Liver (tissue), 8 donors: ENCODE measurements at regions not wholly inside any gene's neighbourhood (a gene's known extent, or its start where the extent isn't known, plus 50 kb on each side); places are given as distances from the start of the nearest gene placed in this dataset.
A peak's percentile ranks its signal among the peaks of the same experiment; 100 is the strongest.

Source experiments
- DNase-seq: peaks from one replicate; pipeline ENCODE4 v3.0.0-alpha.2; 2017; ENCODE audit warnings: low spot score
- H3K27ac ChIP-seq, 2 donors: one replicate each; pipeline ENCODE4 v1.7.0; 2013; ENCODE audit warnings: inconsistent platforms in 2 of 2, low read length in 2 of 2, control low read depth in 1 of 2, low read depth in 1 of 2, mild to moderate bottlenecking in 1 of 2
- H3K27me3 ChIP-seq, 4 donors: one replicate each; pipeline versions ENCODE4 v1.6.1 to v1.7.0; 2013; ENCODE audit warnings: low read length in 3 of 4, inconsistent platforms in 1 of 4, mild to moderate bottlenecking in 1 of 4, moderate library complexity in 1 of 4; ENCODE audit not compliant: control insufficient read depth in 4 of 4, insufficient read depth in 4 of 4
- H3K36me3 ChIP-seq, 4 donors: one replicate each; pipeline versions ENCODE4 v1.6.1 to v1.7.0; 2013; ENCODE audit warnings: low read length in 3 of 4, mild to moderate bottlenecking in 3 of 4, low read depth in 1 of 4, moderate library complexity in 1 of 4; ENCODE audit not compliant: control insufficient read depth in 4 of 4, insufficient read depth in 3 of 4
- H3K4me1 ChIP-seq, 4 donors: one replicate each; pipeline versions ENCODE4 v1.6.1 to v1.7.0; 2013; ENCODE audit warnings: low read length in 3 of 4, mild to moderate bottlenecking in 3 of 4, moderate library complexity in 1 of 4; ENCODE audit not compliant: control insufficient read depth in 4 of 4, insufficient read depth in 4 of 4
- H3K4me3 ChIP-seq, 3 donors: one replicate each; pipeline versions ENCODE4 v1.6.1 to v1.7.0; 2013; ENCODE audit warnings: low read length in 3 of 3, control low read depth in 1 of 3, low read depth in 1 of 3, mild to moderate bottlenecking in 1 of 3
- H3K9ac ChIP-seq, 2 donors: one replicate each; pipeline ENCODE4 v1.7.0; 2013; ENCODE audit warnings: low read length in 2 of 2, mild to moderate bottlenecking in 2 of 2, moderate library complexity in 2 of 2, control low read depth in 1 of 2, low read depth in 1 of 2
- H3K9me3 ChIP-seq, 4 donors: one replicate each; pipeline versions ENCODE4 v1.6.1 to v1.7.0; 2013; ENCODE audit warnings: low read length in 3 of 4; ENCODE audit not compliant: control insufficient read depth in 4 of 4
- EGR1 ChIP-seq, 2 donors: IDR thresholded peaks; 2 replicates each; pipeline ENCODE4 v1.6.1; 2016 to 2018; ENCODE audit warnings: antibody characterized with exemption in 2 of 2, low read depth in 2 of 2
- FOXA1 ChIP-seq: IDR thresholded peaks from 2 replicates; pipeline ENCODE4 v1.6.1; 2016; ENCODE audit warnings: antibody characterized with exemption
- FOXA2 ChIP-seq: IDR thresholded peaks from 2 replicates; pipeline ENCODE4 v1.6.1; 2016; ENCODE audit warnings: antibody characterized with exemption
- GABPA ChIP-seq, 2 donors: IDR thresholded peaks in 1 of 2; conservative IDR thresholded peaks in 1 of 2; 2 replicates each; pipeline ENCODE4 v1.6.1; 2016; ENCODE audit warnings: antibody characterized with exemption in 2 of 2, mild to moderate bottlenecking in 1 of 2, moderate library complexity in 1 of 2
- HNF4A ChIP-seq, 2 donors: conservative IDR thresholded peaks; 2 replicates each; pipeline ENCODE4 v1.6.1; 2016; ENCODE audit warnings: antibody characterized with exemption in 2 of 2, mild to moderate bottlenecking in 2 of 2
- HNF4G ChIP-seq: IDR thresholded peaks from 2 replicates; pipeline ENCODE4 v1.6.1; 2016; ENCODE audit warnings: antibody characterized with exemption
- JUND ChIP-seq, 2 donors: IDR thresholded peaks; 2 replicates each; pipeline ENCODE4 v1.6.1; 2016; ENCODE audit warnings: antibody characterized with exemption in 2 of 2
- RAD21 ChIP-seq, 2 donors: IDR thresholded peaks; 2 replicates each; pipeline ENCODE4 v1.6.1; 2016; ENCODE audit warnings: antibody characterized with exemption in 2 of 2, mild to moderate bottlenecking in 2 of 2
- RXRA ChIP-seq, 2 donors: IDR thresholded peaks; 2 replicates each; pipeline ENCODE4 v1.6.1; 2017 to 2018; ENCODE audit warnings: antibody characterized with exemption in 2 of 2, mild to moderate bottlenecking in 1 of 2
- TAF1 ChIP-seq: conservative IDR thresholded peaks from 2 replicates; pipeline ENCODE4 v1.6.1; 2016; ENCODE audit warnings: antibody characterized with exemption, mild to moderate bottlenecking
- YY1 ChIP-seq: IDR thresholded peaks from 2 replicates; pipeline ENCODE4 v1.6.1; 2016; ENCODE audit warnings: antibody characterized with exemption, mild to moderate bottlenecking
- WGBS: extraction: QIAGEN DNeasy Blood & Tissue Kit; methylation state at CpG from one replicate; pipeline ENCODE4 v1.1.7; 2013; 5-methylcytosine and 5-hydroxymethylcytosine counted together
- TF ChIP-seq, protein P1 (sequence below): fragments of 150-350 bp; IDR thresholded peaks from 2 replicates; pipeline ENCODE4 v1.5.1; 2017; ENCODE audit warnings: improper control_type of control experiment, low read depth, low read length; ENCODE audit not compliant: missing input control
- TF ChIP-seq, protein P2 (sequence below): IDR thresholded peaks from 2 replicates; pipeline ENCODE4 v1.6.1; 2016; ENCODE audit warnings: antibody characterized with exemption
- TF ChIP-seq, protein P3 (sequence below): IDR thresholded peaks from 2 replicates; pipeline ENCODE4 v1.6.1; 2016; ENCODE audit warnings: antibody characterized with exemption
- TF ChIP-seq, protein P4 (sequence below): IDR thresholded peaks from 2 replicates; pipeline ENCODE4 v1.6.1; 2016; ENCODE audit warnings: antibody characterized with exemption
- TF ChIP-seq, protein P5 (sequence below): IDR thresholded peaks from 2 replicates; pipeline ENCODE4 v1.6.1; 2016; ENCODE audit warnings: antibody characterized with exemption, mild to moderate bottlenecking
- donor health status: healthy.
- donor health status: healthy.
- donor health status: healthy.
- donor health status: healthy.
- donor health status: healthy.

DNA sequence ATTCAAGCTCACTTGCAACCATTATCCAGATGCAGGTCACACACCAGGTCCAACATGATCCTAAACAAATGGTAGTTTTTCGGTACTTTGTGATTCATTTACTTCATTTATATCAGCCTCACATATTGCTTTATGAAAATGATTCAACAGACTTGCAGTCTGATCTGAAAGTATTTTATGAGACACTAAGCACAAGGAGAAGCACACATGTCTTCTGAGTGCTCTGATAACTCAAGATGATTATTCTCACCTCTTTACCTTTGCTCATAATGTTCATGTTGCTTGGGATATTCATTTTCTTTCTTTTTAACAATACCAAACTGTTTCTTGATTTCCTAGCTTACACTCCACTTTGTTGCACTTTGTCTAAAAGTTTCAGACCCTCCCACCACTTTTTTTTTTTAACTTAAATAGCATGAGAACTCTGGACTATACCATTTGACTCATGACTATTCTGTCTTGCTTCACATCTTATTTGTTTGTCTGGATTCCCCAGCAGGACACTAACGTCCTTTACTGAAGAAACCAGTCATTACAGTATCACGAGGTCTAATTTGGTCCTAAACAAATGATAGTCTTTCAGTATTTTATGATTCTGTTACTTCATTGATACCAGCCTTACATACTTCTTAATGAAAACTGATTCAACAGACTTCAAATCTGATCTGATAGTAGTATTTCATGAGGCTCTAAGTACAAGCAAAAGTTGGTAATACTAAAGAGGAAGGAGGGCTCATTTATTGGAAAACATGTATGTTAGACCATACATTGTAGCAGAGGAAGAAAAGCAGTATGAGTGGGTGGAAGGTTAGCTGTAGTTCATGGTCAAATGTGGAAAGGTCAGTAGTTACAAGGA lies 171.8 kb upstream of the AHR start (continued):
- TF ChIP-seq, protein P1, sequence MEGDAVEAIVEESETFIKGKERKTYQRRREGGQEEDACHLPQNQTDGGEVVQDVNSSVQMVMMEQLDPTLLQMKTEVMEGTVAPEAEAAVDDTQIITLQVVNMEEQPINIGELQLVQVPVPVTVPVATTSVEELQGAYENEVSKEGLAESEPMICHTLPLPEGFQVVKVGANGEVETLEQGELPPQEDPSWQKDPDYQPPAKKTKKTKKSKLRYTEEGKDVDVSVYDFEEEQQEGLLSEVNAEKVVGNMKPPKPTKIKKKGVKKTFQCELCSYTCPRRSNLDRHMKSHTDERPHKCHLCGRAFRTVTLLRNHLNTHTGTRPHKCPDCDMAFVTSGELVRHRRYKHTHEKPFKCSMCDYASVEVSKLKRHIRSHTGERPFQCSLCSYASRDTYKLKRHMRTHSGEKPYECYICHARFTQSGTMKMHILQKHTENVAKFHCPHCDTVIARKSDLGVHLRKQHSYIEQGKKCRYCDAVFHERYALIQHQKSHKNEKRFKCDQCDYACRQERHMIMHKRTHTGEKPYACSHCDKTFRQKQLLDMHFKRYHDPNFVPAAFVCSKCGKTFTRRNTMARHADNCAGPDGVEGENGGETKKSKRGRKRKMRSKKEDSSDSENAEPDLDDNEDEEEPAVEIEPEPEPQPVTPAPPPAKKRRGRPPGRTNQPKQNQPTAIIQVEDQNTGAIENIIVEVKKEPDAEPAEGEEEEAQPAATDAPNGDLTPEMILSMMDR, result no peak
- no peak for TF ChIP-seq HNF4A (conservative IDR thresholded peaks at IDR 0.05)
- TF ChIP-seq, protein P2, sequence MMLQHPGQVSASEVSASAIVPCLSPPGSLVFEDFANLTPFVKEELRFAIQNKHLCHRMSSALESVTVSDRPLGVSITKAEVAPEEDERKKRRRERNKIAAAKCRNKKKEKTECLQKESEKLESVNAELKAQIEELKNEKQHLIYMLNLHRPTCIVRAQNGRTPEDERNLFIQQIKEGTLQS, result no peak

DNA sequence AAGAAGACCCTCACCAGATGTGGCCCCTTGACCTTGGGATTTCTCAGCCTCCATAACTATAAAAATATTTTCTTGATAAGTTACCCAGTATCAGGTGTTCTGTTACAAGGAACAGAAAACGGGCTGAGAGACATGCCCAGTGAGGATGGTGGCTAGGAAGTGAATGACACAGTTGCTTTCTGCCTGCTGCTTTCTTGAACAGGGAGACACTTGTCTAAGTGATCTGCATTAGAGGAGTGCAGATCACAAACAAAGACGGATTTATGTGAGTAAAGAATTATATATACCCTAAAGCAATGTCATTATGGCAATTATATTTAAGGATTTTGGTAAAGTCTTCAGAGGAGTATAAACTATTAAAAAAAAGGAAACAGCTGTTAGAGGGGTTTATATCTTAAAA lies 169.2 kb upstream of the AHR start:
- H3K27ac ChIP-seq, result no peak overlapping the region
- DNase-seq, result no peak
- TF ChIP-seq FOXA2, result no peak
- TF ChIP-seq TAF1, result no peak
- no peak for TF ChIP-seq HNF4A (conservative IDR thresholded peaks at IDR 0.05)
- TF ChIP-seq, protein P3, sequence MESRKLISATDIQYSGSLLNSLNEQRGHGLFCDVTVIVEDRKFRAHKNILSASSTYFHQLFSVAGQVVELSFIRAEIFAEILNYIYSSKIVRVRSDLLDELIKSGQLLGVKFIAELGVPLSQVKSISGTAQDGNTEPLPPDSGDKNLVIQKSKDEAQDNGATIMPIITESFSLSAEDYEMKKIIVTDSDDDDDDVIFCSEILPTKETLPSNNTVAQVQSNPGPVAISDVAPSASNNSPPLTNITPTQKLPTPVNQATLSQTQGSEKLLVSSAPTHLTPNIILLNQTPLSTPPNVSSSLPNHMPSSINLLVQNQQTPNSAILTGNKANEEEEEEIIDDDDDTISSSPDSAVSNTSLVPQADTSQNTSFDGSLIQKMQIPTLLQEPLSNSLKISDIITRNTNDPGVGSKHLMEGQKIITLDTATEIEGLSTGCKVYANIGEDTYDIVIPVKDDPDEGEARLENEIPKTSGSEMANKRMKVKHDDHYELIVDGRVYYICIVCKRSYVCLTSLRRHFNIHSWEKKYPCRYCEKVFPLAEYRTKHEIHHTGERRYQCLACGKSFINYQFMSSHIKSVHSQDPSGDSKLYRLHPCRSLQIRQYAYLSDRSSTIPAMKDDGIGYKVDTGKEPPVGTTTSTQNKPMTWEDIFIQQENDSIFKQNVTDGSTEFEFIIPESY, result no peak
- TF ChIP-seq GABPA (IDR thresholded peaks at IDR 0.05 in 1 of 2, conservative IDR thresholded peaks at IDR 0.05 in 1 of 2), result no peak
- no peak for TF ChIP-seq RAD21 (IDR thresholded peaks at IDR 0.05)
- no peak for TF ChIP-seq RXRA (IDR thresholded peaks at IDR 0.05)
- no peak for TF ChIP-seq JUND (IDR thresholded peaks at IDR 0.05)
- TF ChIP-seq YY1, result no peak
- TF ChIP-seq, protein P4, sequence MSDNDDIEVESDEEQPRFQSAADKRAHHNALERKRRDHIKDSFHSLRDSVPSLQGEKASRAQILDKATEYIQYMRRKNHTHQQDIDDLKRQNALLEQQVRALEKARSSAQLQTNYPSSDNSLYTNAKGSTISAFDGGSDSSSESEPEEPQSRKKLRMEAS, result no peak
- H3K9ac ChIP-seq, result no peak overlapping the region
- H3K4me3 ChIP-seq, result no peak overlapping the region
- H3K9me3 ChIP-seq, result no peaks in the 10 kb centered on the region
- no peaks in the 10 kb centered on the region for H3K36me3 ChIP-seq
- H3K4me1 ChIP-seq, result peaks cover 0 to 19% (median 3%) of the 10 kb centered on the region in 4 donors
- WGBS, result 93% methylated on average over 2 of the region's 2 CpGs
- H3K27me3 ChIP-seq, result no peaks in the 10 kb centered on the region

DNA sequence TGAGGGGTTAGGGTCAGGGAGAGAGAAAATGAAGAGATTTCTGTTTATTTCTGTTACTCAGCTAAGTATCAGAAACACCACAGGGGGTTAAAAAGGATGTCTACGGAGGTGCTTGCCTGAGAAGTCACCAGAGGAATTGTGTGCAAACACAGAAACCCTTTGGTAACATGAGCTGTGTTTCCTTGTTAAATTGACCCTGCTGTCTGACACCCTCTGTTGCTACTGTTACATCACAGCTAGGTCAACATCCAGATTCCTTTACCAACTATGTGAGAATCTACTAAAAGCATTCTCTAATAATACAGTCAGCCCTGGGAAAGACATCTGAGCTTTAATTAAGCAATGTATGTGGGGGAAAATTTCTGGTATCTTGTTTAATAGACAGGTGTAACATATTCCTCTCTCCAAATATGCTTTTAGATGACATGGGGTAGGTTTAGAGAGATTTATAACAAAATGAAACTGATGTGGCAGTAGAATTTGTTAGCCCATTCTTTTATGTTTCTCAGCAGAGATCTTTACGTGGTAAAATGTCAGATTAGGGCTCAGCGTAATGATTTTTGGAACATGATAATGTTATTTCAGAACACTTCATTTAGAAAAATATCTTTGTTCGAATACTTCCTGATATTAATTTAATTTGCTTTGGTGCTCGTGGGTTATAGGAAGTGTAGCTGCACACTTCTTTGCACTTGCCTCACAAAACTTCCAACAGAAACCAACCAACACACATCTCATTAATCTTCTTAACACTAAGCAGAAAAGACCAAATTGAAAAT lies 168.0 kb upstream of the AHR start:
- H3K9ac ChIP-seq, result peak overlapping the region in 1 of 2 donors; percentile 82
- H3K27ac ChIP-seq, result peak overlapping the region; percentile 65 to 74
- H3K4me3 ChIP-seq, result peak overlapping the region in 2 of 3 donors; percentile 34 to 46
- H3K27me3 ChIP-seq, result no peaks in the 10 kb centered on the region
- H3K36me3 ChIP-seq, result no peaks in the 10 kb centered on the region
- H3K4me1 ChIP-seq, result peaks cover 0 to 18% (median 3%) of the 10 kb centered on the region in 4 donors
- 22% methylated on average over 5 of the region's 5 CpGs for WGBS
- H3K9me3 ChIP-seq, result no peaks in the 10 kb centered on the region
- DNase-seq, result no peak
- peak; percentile 80 for TF ChIP-seq FOXA2
- TF ChIP-seq TAF1, result no peak
- TF ChIP-seq GABPA (IDR thresholded peaks at IDR 0.05 in 1 of 2, conservative IDR thresholded peaks at IDR 0.05 in 1 of 2), result no peak
- TF ChIP-seq, protein P4, result no peak
- peak; percentile 55 for TF ChIP-seq YY1
- TF ChIP-seq, protein P5, sequence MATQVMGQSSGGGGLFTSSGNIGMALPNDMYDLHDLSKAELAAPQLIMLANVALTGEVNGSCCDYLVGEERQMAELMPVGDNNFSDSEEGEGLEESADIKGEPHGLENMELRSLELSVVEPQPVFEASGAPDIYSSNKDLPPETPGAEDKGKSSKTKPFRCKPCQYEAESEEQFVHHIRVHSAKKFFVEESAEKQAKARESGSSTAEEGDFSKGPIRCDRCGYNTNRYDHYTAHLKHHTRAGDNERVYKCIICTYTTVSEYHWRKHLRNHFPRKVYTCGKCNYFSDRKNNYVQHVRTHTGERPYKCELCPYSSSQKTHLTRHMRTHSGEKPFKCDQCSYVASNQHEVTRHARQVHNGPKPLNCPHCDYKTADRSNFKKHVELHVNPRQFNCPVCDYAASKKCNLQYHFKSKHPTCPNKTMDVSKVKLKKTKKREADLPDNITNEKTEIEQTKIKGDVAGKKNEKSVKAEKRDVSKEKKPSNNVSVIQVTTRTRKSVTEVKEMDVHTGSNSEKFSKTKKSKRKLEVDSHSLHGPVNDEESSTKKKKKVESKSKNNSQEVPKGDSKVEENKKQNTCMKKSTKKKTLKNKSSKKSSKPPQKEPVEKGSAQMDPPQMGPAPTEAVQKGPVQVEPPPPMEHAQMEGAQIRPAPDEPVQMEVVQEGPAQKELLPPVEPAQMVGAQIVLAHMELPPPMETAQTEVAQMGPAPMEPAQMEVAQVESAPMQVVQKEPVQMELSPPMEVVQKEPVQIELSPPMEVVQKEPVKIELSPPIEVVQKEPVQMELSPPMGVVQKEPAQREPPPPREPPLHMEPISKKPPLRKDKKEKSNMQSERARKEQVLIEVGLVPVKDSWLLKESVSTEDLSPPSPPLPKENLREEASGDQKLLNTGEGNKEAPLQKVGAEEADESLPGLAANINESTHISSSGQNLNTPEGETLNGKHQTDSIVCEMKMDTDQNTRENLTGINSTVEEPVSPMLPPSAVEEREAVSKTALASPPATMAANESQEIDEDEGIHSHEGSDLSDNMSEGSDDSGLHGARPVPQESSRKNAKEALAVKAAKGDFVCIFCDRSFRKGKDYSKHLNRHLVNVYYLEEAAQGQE, result no peak
- peak in 1 of 2 donors; percentile 30 for TF ChIP-seq JUND (IDR thresholded peaks at IDR 0.05)
- peak; percentile 40 to 59 for TF ChIP-seq HNF4A (conservative IDR thresholded peaks at IDR 0.05)
- no peak for TF ChIP-seq EGR1 (IDR thresholded peaks at IDR 0.05; ENCODE audit: low read depth in 2 of 2)
- TF ChIP-seq FOXA1, result peak; percentile 49
- TF ChIP-seq RXRA (IDR thresholded peaks at IDR 0.05), result peak; percentile 53 to 61
- TF ChIP-seq, protein P3, result no peak
- no peak for TF ChIP-seq HNF4G
